NCI-H146 treated with DMSO at 0.1 percent for 48 hours (cell line): ENCODE measurements at regions not wholly inside any gene's neighbourhood (a gene's known extent, or its start where the extent isn't known, plus 50 kb on each side); places are given as distances from the start of the nearest gene placed in this dataset.
"Not testable (repeated sequence)": the region's sequence is repeated elsewhere in the genome, so short reads cannot be mapped to it uniquely, and the experiment has no call there.

Experiments
- DNase-seq: peaks from one replicate; lab custom pipeline; 2025; ENCODE audit not compliant: unreplicated experiment; lab: John Stamatoyannopoulos, UW

- no peak for DNase-seq
Observed at GRCh38 chr6:144353871-144354314, 68.8 kb downstream of the UTRN start.

DNA sequence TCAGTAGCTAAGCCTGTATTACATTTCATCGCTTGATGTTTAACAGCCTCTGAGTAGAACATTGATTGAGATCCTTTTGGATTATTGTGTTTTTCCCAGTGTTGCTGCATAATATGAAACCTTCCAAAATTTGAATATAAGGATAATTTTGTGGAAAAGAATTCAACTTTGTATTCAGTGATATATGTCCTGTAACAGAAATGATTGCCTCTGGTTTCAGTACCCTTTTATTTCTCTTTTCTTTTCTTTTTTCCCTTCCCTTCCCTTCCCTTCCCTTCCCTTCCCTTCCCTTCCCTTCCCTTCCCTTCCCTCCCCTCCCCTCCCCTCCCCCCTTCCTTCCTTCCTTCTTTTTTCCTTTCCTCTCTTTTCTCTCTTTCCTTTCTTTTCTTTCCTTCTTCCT lies 74.6 kb downstream of the UTRN start:
- DNase-seq: no peak

- no peak for DNase-seq
Observed at GRCh38 chr6:144360401-144360800, 75.3 kb downstream of the UTRN start.

GRCh38 chr6:144361016-144361415 lies 75.9 kb downstream of the UTRN start:
- no peak for DNase-seq

DNA sequence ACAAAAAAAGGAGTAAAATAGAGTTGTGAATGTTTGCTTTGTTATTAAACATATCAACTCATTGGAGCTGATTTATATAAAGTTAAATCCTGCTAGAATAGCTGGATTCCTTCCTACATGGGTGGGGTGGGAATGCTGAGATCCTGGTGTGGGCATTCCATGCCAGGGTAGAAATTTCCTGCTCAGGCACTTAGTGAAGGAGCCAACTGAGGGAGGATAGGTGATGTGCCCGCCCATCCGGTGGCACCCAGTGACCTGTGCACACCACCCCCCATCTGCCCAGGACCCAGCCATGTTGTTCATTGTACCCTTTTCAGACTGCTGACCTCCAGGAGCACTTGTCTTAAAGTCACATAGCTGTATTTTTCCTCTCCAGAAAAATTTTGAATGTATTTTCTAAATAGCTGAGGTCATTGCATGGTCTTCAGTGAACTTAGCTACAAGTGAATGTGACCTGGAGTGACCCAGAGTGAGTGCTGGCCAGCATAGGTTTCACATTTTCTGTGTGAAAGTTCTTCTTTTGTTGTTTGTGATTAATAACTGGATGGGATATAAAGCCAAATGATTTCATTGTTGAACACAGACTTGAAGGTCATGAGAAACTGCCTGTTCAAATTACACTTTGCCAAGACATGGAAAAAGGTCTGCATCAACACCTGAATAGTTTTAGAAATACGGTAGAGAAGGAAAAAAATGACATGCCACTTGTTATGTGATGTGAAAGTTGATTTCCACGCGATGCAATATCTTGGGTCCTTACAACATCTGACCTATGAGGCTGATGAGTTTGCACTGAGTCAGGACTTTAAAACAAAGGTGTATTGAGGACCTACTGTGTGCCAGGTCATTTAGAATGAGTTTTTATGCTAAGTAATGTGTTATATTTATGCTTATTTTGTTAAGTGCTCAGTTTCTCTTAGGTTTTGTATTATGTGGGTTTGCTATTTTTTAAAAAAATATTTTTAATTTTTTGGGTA lies 77.2 kb downstream of the UTRN start:
- no peak for DNase-seq

DNA sequence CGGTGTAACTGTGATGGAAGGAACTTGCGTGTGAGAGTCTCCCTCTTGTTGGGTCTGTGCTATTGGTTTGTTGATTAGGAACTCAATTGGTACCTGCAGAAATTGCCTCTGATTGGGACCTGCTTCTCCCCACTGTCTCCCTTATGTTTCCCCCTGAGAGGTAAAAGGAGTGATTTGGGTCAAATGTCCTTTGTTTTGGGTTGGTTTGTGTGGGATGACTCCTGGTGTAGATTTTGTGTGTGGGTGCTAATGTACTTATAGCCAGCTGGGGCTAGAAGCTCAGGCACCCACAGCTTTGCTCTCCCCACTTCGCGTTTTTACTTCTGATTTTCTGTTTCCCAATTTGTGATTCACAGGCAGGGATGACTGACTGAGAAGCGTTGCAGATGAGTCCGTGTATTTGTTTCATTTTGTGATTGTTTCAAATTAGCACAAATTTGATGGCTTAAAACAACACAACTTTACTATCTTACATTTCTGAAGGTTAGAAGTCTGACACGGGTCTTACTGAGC lies 79.1 kb downstream of the UTRN start:
- DNase-seq: no peak

DNA sequence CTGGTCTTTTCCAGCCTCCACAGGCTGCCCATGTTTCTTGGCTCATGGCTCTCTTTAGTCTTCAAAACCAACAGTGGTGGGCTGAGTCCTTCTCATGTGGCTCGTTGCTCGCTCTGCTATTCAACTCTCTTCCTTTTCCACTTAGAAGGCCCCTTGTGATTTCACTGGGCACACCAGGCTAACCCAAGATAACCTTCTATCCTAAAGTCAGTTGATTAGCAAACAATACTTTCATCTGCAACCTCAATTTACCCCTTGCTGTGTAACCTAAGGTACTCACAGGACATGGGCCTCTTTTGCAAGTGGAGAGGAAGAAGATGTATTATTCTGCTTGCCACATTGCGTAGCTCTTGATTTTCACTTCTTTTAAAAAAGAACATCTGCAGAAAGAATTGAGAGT lies 79.6 kb downstream of the UTRN start:
- DNase-seq: no peak

- DNase-seq: no peak
Observed at GRCh38 chr6:144365271-144365670, 80.1 kb downstream of the UTRN start.

DNA sequence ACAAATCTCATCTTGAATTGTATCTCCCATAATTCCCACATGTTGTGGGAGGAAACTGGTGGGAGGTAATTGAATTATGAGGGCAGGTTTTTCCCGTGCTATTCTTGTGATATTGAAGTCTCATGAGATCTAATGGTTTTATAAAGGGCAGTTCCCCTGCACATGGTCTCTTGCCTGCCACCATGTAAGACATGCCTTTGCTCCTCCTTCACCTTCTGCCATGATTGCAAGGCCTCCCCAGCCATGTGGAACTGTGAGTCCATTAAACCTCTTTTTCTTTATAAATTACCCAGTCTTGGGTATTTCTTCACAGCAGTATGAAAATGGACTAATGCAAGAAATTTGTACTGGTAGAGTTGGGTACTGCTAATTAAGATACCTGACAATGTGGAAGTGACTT lies 84.6 kb downstream of the UTRN start:
- DNase-seq: not testable (repeated sequence)

DNA sequence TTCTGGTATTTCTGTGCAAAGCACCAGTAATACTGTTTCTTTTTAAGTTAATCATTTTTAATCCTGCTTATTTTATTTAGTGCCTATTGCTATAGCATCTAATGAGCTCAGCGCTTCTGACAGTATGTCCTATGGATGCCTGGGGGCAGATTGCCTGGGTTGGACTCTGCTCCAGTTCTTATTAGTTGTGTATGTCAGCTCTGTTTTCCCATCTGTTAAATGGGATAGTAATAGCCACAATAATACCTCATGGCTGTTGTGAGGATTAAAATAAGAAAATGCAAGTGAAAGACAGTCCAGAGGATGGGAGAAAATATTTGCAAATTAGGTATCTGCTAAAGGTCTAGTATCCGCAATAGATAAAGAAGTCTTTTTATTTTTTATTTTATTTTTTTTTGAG lies 87.0 kb downstream of the UTRN start:
- DNase-seq: no peak

- DNase-seq: no peak
Observed at GRCh38 chr6:144372611-144373594, 87.8 kb downstream of the UTRN start.

- DNase-seq: not testable (repeated sequence)
Observed at GRCh38 chr6:144374525-144374924, 89.4 kb downstream of the UTRN start.

DNA sequence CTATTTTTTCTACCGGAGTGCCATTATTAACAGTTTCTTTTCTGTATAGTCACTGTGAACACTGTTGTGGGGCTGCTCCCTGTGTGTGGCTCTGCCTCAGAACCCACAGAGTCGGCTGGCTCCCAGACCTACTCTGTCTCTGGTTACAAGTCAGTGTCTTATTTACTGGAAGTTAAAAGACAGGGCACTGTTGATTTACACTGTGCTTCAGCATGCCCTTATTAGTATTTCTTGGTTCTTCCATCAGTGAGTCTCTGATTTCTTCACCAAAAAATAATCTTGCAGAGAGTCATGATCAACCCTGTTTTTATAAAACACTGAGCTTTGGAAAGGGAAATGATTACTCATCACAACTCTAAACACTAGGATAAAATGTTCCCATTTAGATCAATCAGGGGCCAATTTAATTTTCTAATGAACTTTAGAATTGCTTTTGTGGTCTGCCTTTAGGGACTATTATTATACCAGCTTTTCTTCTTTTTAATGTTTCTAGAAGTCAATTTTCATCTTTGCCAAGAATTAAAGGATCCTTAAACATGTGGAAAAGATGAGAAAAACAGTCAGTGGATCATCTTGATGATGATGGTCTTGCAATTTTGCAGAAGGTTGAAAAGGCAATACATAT lies 92.6 kb downstream of the UTRN start:
- DNase-seq: no peak

GRCh38 chr6:144378437-144378836 lies 93.3 kb downstream of the UTRN start:
- no peak for DNase-seq

- DNase-seq: no peak
Observed at GRCh38 chr6:144379356-144379755, 94.2 kb downstream of the UTRN start.

- not testable (repeated sequence) for DNase-seq
Observed at GRCh38 chr6:144381499-144381898, 96.4 kb downstream of the UTRN start.

DNA sequence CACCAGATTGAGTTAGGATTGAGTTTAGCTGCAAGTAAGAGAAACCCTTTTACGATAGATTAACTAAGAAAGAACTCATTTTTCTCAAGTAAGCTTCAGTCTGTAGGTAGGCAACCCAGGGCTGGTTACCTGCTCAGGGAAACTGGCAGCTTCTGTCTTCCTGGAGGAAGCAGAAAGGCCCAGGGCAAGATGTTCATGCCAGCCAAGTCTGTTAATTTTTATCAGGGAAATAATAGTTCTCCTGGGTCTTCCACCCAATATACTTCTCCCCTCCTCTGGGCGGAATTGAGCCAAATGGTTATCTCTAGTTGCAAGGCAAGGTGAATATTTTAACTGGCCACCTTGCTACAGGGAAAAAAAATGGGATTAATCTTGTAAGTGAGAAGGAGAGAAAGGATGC lies 98.2 kb downstream of the UTRN start:
- DNase-seq: no peak

DNA sequence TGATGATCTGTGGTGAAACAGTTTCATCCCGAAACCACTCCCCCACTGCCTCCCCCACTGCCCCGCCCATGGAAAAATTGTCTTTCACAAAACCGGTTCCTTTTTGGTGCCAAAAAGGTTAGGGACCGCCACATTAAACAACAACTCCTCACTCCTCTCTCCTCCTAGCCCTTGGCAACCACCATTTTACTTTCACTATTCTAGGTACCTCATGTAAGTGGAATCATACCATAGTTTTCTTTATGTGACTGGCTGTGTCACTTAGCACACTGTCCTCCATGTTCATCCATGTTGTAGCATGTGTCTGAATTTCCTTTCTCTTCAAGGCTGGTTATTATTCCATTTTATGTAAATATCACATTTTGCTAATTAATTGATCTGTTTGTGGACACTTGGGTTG lies 99.3 kb downstream of the UTRN start:
- no peak for DNase-seq

DNA sequence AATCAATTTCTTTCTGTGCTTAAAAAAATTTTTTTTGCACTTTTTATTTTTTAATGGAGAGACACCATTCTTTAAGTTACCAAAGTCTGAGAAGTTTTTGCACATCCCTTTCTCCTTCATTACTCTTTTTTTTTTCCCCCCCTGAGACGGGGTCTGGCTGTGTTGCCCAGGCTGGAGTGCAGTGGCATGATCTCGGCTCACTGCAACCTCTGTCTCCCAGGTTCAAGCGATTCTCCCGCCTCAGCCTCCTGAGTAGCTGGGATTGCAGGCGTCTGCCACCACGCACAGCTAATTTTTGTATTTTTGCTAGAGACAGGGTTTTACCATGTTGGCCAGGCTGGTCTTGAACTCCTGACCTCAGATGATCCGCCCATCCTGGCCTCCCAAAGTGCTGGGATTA lies 104.3 kb downstream of the UTRN start:
- not testable (repeated sequence) for DNase-seq

DNA sequence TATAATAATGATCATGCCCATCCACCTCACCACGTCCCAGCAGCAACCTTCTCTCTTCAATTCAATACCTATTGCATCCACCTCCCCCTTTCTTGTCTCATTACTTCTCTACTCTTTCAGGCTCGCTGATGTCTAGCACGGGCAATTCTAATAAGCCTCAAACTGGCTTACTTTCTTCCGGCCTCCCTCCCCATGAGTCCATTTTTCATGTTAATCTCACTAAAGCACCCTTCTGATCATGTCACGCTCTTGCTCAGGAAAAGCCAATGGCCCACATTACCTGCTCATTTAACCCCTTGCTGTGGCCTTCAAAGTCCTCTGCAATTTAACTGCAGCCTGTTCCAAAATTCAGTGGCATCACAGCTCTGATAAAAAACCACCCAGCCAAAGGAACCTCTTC lies 105.1 kb downstream of the UTRN start:
- DNase-seq: no peak

GRCh38 chr6:144390886-144391285 lies 105.8 kb downstream of the UTRN start:
- no peak for DNase-seq
